Mesenchymal stem cell (in vitro differentiated cells and primary cell): ENCODE measurements at regions not wholly inside any gene's neighbourhood (a gene's known extent, or its start where the extent isn't known, plus 50 kb on each side); places are given as distances from the start of the nearest gene placed in this dataset.

Experiments used
- DNase-seq: peaks from one replicate; pipeline ENCODE4 v3.0.0-alpha.2; 2013
- H2AFZ ChIP-seq: one replicate; pipeline ENCODE4 v1.6.1; 2013; ENCODE audit warnings: low read depth, mild to moderate bottlenecking, control low read depth, inconsistent platforms, low read length, moderate library complexity
- H2AK5ac ChIP-seq: 2 replicates; pipeline ENCODE4 v1.6.1; 2013; ENCODE audit warnings: low read length, moderate library complexity, mild to moderate bottlenecking, inconsistent platforms; ENCODE audit not compliant: severe bottlenecking
- H2BK120ac ChIP-seq: one replicate; pipeline ENCODE4 v1.6.1; 2013; ENCODE audit warnings: low read depth, mild to moderate bottlenecking, inconsistent platforms, low read length, moderate library complexity
- H2BK12ac ChIP-seq, 2 experiments: one replicate each; pipeline ENCODE4 v1.6.1; 2013; ENCODE audit warnings: inconsistent platforms in 2 of 2, low read length in 2 of 2, mild to moderate bottlenecking in 2 of 2, moderate library complexity in 2 of 2, control low read depth in 1 of 2
- H2BK15ac ChIP-seq: one replicate; pipeline ENCODE4 v1.6.1; 2013; ENCODE audit warnings: mild to moderate bottlenecking, low read depth, inconsistent platforms; ENCODE audit not compliant: poor library complexity, severe bottlenecking
- H2BK5ac ChIP-seq: 2 replicates; pipeline ENCODE4 v1.6.1; 2013; ENCODE audit warnings: low read depth, mild to moderate bottlenecking, low read length, control low read depth, inconsistent platforms; ENCODE audit not compliant: poor library complexity, severe bottlenecking
- H3K14ac ChIP-seq, 2 experiments: one replicate each; pipeline ENCODE4 v1.6.1; 2013; ENCODE audit warnings: inconsistent platforms in 2 of 2, low read length in 2 of 2, control low read depth in 1 of 2, mild to moderate bottlenecking in 1 of 2, moderate library complexity in 1 of 2
- H3K18ac ChIP-seq, 2 experiments: one replicate each; pipeline ENCODE4 v1.6.1; 2013; ENCODE audit warnings: inconsistent platforms in 2 of 2, low read length in 2 of 2, control low read depth in 1 of 2, low read depth in 1 of 2, mild to moderate bottlenecking in 1 of 2
- H3K23ac ChIP-seq, 2 experiments: one replicate each; pipeline ENCODE4 v1.6.1; 2013; ENCODE audit warnings: inconsistent platforms in 2 of 2, low read length in 2 of 2, mild to moderate bottlenecking in 2 of 2, moderate library complexity in 2 of 2, control low read depth in 1 of 2
- H3K27ac ChIP-seq: 2 replicates; pipeline ENCODE4 v1.5.1; 2013; ENCODE audit warnings: mild to moderate bottlenecking, moderate library complexity, low read length, control low read depth, inconsistent platforms; ENCODE audit not compliant: poor library complexity, severe bottlenecking
- H3K27me3 ChIP-seq, 2 experiments: 2 replicates each; pipeline versions ENCODE4 v1.6.1 to v1.7.0; 2013; ENCODE audit warnings: low read length in 2 of 2, mild to moderate bottlenecking in 2 of 2, moderate library complexity in 2 of 2, control low read depth in 1 of 2, inconsistent platforms in 1 of 2; ENCODE audit not compliant: control insufficient read depth in 1 of 2, insufficient read depth in 1 of 2
- H3K36me3 ChIP-seq, 2 experiments: 2 replicates each; pipeline versions ENCODE4 v1.6.1 to v1.7.0; 2013; ENCODE audit warnings: low read length in 2 of 2, control low read depth in 1 of 2, inconsistent platforms in 1 of 2, low read depth in 1 of 2, mild to moderate bottlenecking in 1 of 2; ENCODE audit not compliant: insufficient read depth in 2 of 2, control insufficient read depth in 1 of 2
- H3K4ac ChIP-seq, 2 experiments: one replicate each; pipeline ENCODE4 v1.6.1; 2013; ENCODE audit warnings: inconsistent platforms in 2 of 2, low read length in 2 of 2, mild to moderate bottlenecking in 2 of 2, moderate library complexity in 2 of 2, control low read depth in 1 of 2, low read depth in 1 of 2
- H3K4me1 ChIP-seq: 2 replicates; pipeline ENCODE4 v1.6.1; 2013; ENCODE audit warnings: low read depth, low read length, control low read depth; ENCODE audit not compliant: control insufficient read depth, insufficient read depth
- H3K4me2 ChIP-seq: 2 replicates; pipeline ENCODE4 v1.6.1; 2013; ENCODE audit warnings: low read length, mild to moderate bottlenecking, inconsistent platforms; ENCODE audit not compliant: poor library complexity, severe bottlenecking
- H3K4me3 ChIP-seq, 2 experiments: 2 replicates each; pipeline versions ENCODE4 v1.5.1 to v1.7.0; 2013; ENCODE audit warnings: low read length in 2 of 2, mild to moderate bottlenecking in 2 of 2, control low read depth in 1 of 2, low read depth in 1 of 2; ENCODE audit not compliant: insufficient read depth in 1 of 2
- H3K79me1 ChIP-seq: replicated peaks from 2 replicates; pipeline ENCODE4 v1.6.1; 2013; ENCODE audit warnings: mild to moderate bottlenecking, control low read depth, low read length, inconsistent platforms; ENCODE audit not compliant: poor library complexity, severe bottlenecking
- H3K9ac ChIP-seq: 2 replicates; pipeline ENCODE4 v1.7.0; 2013; ENCODE audit warnings: mild to moderate bottlenecking, low read length, moderate library complexity
- H3K9me3 ChIP-seq: 2 replicates; pipeline ENCODE4 v1.7.0; 2013; ENCODE audit warnings: mild to moderate bottlenecking, low read length; ENCODE audit not compliant: control insufficient read depth
- H4K8ac ChIP-seq: one replicate; pipeline ENCODE4 v1.6.1; 2013; ENCODE audit warnings: inconsistent platforms, mild to moderate bottlenecking, low read length, moderate library complexity
- H4K91ac ChIP-seq: one replicate; pipeline ENCODE4 v1.6.1; 2013; ENCODE audit warnings: mild to moderate bottlenecking, low read length, inconsistent platforms
- WGBS: methylation state at CpG from one replicate; pipeline ENCODE4 v1.1.7; 2013; ENCODE audit warnings: mixed read lengths; 5-methylcytosine and 5-hydroxymethylcytosine counted together

DNA sequence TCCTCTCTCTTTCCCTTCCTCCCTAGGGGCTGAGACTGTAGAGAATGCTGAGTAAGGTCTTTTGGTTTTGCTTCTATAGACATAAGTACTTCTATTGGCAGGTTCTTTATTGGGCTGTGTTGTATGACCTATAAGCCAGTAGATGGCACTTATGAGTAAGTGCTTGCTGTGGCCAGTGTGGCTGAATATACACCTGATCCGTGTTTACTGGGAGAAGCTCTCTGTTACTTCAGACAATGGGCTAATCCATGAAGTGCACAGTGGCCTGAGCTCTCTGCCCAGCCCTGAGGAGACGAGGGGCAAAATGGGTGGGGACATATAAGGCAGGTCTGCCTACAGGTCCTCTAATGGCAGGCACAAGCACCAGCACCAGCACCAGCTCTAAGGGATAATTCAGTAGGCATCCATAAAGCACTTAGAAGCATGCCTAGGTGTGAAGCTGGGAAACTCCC, 610.3 kb downstream of the RNF144B start:
- Histone ChIP-seq H2AFZ (no peak overlapping the region), H3K4me3 (no peak overlapping the region), H2BK15ac (no peak overlapping the region), H3K9me3 (no peaks in the 10 kb centered on the region), H3K18ac (no peak overlapping the region), H4K8ac (no peak overlapping the region), H3K36me3 (no peaks in the 10 kb centered on the region), H4K91ac (no peak overlapping the region), H3K23ac (no peak overlapping the region), H3K4me1 (no peaks in the 10 kb centered on the region), H2BK120ac (no peak overlapping the region), H2BK5ac (no peak overlapping the region), H3K4ac (no peak overlapping the region), H3K14ac (no peak overlapping the region), H2AK5ac (no peak overlapping the region), H3K79me1 (no peaks in the 10 kb centered on the region), H3K4me2 (no peak overlapping the region), H3K9ac (no peak overlapping the region), H2BK12ac (no peak overlapping the region), H3K27me3 (no peaks in the 10 kb centered on the region), H3K27ac (no peak overlapping the region)
- peak; percentile 19 for DNase-seq
- 11% methylated on average over 2 of the region's 2 CpGs for WGBS

DNA sequence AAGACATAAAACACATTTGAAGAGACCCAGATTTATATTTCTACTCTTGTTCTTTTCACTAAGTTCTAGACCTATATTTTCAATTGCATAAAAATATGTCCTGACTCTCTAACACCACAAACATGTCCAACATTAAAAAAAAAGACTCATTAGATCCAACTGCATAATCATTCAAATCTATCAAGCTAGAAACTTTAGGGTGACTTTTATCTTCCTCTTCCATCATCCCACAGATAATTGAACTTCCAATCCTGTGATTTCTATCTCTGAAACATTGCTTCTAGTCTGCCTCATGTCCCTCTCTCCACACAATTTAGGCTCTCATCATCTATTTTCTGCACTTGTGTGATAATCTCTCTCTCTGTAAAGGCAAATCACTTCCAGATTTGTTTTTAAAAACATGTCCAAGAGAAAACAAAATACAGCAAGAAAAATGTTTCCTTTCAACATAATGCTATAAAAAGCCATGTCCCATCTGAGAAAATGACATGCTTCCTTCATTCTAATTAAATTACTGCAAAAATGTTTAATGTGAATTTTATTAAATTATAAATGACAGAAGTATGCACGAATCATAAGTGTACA, 615.9 kb downstream of the RNF144B start:
- H3K18ac ChIP-seq = no peak overlapping the region
- no peak overlapping the region for H2AK5ac ChIP-seq
- no peak overlapping the region for H2BK12ac ChIP-seq
- no peak overlapping the region for H2BK120ac ChIP-seq
- H4K91ac ChIP-seq = no peak overlapping the region
- no peaks in the 10 kb centered on the region for H3K4me1 ChIP-seq
- H3K4me2 ChIP-seq = no peak overlapping the region
- H3K9ac ChIP-seq = no peak overlapping the region
- H4K8ac ChIP-seq = no peak overlapping the region
- H2BK5ac ChIP-seq = no peak overlapping the region
- 25% methylated on average over 1 of the region's 1 CpG for WGBS
- no peaks in the 10 kb centered on the region for H3K79me1 ChIP-seq
- H3K9me3 ChIP-seq = no peaks in the 10 kb centered on the region
- H3K4me3 ChIP-seq = no peak overlapping the region
- H2BK15ac ChIP-seq = no peak overlapping the region
- H3K27ac ChIP-seq = no peak overlapping the region
- H3K4ac ChIP-seq = no peak overlapping the region
- H3K14ac ChIP-seq = no peak overlapping the region
- no peak overlapping the region for H2AFZ ChIP-seq
- no peaks in the 10 kb centered on the region for H3K36me3 ChIP-seq
- no peak overlapping the region for H3K23ac ChIP-seq
- no peaks in the 10 kb centered on the region for H3K27me3 ChIP-seq
- no peak for DNase-seq

DNA sequence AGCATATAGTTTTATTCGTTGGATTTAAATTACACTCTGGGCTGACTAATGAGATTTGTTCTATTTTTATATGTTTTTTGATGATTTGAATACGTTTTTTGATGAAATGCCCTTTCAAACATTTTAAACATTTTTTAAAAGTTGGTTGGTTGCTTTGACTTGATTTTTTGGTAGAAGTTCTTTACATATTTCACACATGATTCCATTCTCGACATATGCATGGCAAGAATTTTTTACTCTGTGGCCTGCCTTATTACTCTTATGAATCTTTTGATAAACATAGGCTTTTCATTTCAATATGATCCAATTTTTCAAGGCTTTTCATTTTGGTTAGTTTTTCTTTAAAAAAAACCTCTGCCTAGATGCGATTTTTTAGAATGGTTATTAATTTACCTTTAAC, 617.0 kb downstream of the RNF144B start:
- no peak overlapping the region for H3K14ac ChIP-seq
- H3K9me3 ChIP-seq = no peaks in the 10 kb centered on the region
- H3K4me3 ChIP-seq = no peak overlapping the region
- no peak overlapping the region for H2BK5ac ChIP-seq
- no peaks in the 10 kb centered on the region for H3K36me3 ChIP-seq
- H2AFZ ChIP-seq = no peak overlapping the region
- no peaks in the 10 kb centered on the region for H3K27me3 ChIP-seq
- no peak overlapping the region for H3K23ac ChIP-seq
- 92% methylated on average over 2 of the region's 4 CpGs for WGBS
- no peak for DNase-seq
- H3K18ac ChIP-seq = no peak overlapping the region
- no peak overlapping the region for H3K27ac ChIP-seq
- H3K4me1 ChIP-seq = no peaks in the 10 kb centered on the region
- no peak overlapping the region for H2BK12ac ChIP-seq
- H2AK5ac ChIP-seq = no peak overlapping the region
- H3K4ac ChIP-seq = no peak overlapping the region
- H3K9ac ChIP-seq = no peak overlapping the region
- H4K91ac ChIP-seq = no peak overlapping the region
- H4K8ac ChIP-seq = no peak overlapping the region
- no peak overlapping the region for H3K4me2 ChIP-seq
- no peak overlapping the region for H2BK120ac ChIP-seq
- no peaks in the 10 kb centered on the region for H3K79me1 ChIP-seq
- no peak overlapping the region for H2BK15ac ChIP-seq

DNA sequence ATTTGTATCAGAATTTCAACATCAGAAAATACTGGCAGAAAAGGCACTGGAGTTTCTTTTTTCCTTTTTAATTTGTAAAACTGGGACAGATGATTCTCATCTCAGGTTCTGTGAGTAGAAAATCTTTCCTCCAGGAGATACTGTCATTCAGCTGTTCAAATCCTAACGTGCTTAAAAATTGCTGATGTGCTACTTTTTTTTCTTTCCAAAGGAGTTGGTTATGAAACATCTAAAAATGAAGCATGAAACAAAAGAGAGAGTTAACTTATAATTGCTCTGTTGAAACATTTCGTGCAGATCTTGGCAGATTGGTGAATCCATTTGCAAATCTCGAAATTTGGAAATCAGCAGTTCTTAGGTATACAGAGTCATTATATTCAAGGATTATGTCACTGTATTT, 622.6 kb downstream of the RNF144B start:
- Histone ChIP-seq H4K8ac (no peak overlapping the region), H3K4me1 (no peaks in the 10 kb centered on the region), H3K9ac (no peak overlapping the region), H2BK5ac (no peak overlapping the region), H3K23ac (no peak overlapping the region), H3K4ac (no peak overlapping the region), H3K9me3 (no peaks in the 10 kb centered on the region), H3K36me3 (no peaks in the 10 kb centered on the region), H4K91ac (no peak overlapping the region), H3K79me1 (no peaks in the 10 kb centered on the region), H3K18ac (no peak overlapping the region), H2BK15ac (no peak overlapping the region), H2AFZ (no peak overlapping the region), H3K27me3 (no peaks in the 10 kb centered on the region), H2BK120ac (no peak overlapping the region), H2AK5ac (no peak overlapping the region), H3K4me3 (no peak overlapping the region), H2BK12ac (no peak overlapping the region), H3K4me2 (no peak overlapping the region), H3K27ac (no peak overlapping the region), H3K14ac (no peak overlapping the region)
- WGBS = 82% methylated on average over 3 of the region's 3 CpGs
- DNase-seq = no peak
